Hematopoietic multipotent progenitor cell (in vitro differentiated cells): ENCODE measurements at regions not wholly inside any gene's neighbourhood (a gene's known extent, or its start where the extent isn't known, plus 50 kb on each side); places are given as distances from the start of the nearest gene placed in this dataset. TPM values are rescaled to one million over a fixed set of nuclear protein-coding genes. Genes with fewer than 3 reads are reported as not detected.

ENCODE experiments used
- DNase-seq, 3 donors: peaks; one replicate each; pipeline ENCODE4 v3.0.0-alpha.2; 2011 to 2015; ENCODE audit warnings: low read depth in 2 of 3, low spot score in 2 of 3
- small RNA-seq: library from RNA; depleted of rRNA; stranded (forward); fragments of <200 nt; gene quantifications from one replicate; pipeline ENCODE3, GENCODE V24; 2012

- no peak for DNase-seq
These were observed 58.4 kb upstream of the TOP1 start for GRCh38 chr20:40970218-40970617.

GRCh38 chr20:40977218-40977617 lies 51.4 kb upstream of the TOP1 start:
- DNase-seq = no peak

- DNase-seq = no peak
These were observed 49.9 kb upstream of the TOP1 start for GRCh38 chr20:40978761-40979160.

Small RNAs in the stretch of these regions (small RNA-seq; reads per million reads assigned to genes)
- gene RNA5SP484 = not detected
